Muscle layer of duodenum (tissue), 2 donors: ENCODE measurements at regions not wholly inside any gene's neighbourhood (a gene's known extent, or its start where the extent isn't known, plus 50 kb on each side); places are given as distances from the start of the nearest gene placed in this dataset.
"Not testable (repeated sequence)": the region's sequence is repeated elsewhere in the genome, so short reads cannot be mapped to it uniquely, and the experiment has no call there.

ENCODE experiments used
- H3K27ac ChIP-seq: one replicate; pipeline ENCODE4 v1.7.0; 2013; ENCODE audit warnings: mild to moderate bottlenecking, low read length
- H3K27me3 ChIP-seq: one replicate; pipeline ENCODE4 v1.7.0; 2013; ENCODE audit warnings: low read depth, mild to moderate bottlenecking, control low read depth, low read length
- H3K36me3 ChIP-seq, 2 donors: one replicate each; pipeline ENCODE4 v1.7.0; 2013; ENCODE audit warnings: low read length in 2 of 2, control low read depth in 1 of 2, mild to moderate bottlenecking in 1 of 2; ENCODE audit not compliant: insufficient read depth in 2 of 2, control insufficient read depth in 1 of 2
- H3K4me1 ChIP-seq, 2 donors: one replicate each; pipeline ENCODE4 v1.7.0; 2013; ENCODE audit warnings: low read length in 2 of 2, mild to moderate bottlenecking in 2 of 2, control low read depth in 1 of 2, moderate library complexity in 1 of 2; ENCODE audit not compliant: insufficient read depth in 2 of 2, control insufficient read depth in 1 of 2
- H3K4me3 ChIP-seq, 2 donors: one replicate each; pipeline ENCODE4 v1.7.0; 2013; ENCODE audit warnings: low read length in 2 of 2, low read depth in 1 of 2, mild to moderate bottlenecking in 1 of 2
- H3K9me3 ChIP-seq, 2 donors: one replicate each; pipeline ENCODE4 v1.7.0; 2013; ENCODE audit warnings: low read length in 2 of 2, control low read depth in 1 of 2, mild to moderate bottlenecking in 1 of 2; ENCODE audit not compliant: control insufficient read depth in 1 of 2
- donor health status: healthy.

- no peaks in the 10 kb centered on the region for H3K27me3 ChIP-seq
Measured at GRCh38 chr11:70895366-70895670, 357.1 kb downstream of the SHANK2 start.

DNA sequence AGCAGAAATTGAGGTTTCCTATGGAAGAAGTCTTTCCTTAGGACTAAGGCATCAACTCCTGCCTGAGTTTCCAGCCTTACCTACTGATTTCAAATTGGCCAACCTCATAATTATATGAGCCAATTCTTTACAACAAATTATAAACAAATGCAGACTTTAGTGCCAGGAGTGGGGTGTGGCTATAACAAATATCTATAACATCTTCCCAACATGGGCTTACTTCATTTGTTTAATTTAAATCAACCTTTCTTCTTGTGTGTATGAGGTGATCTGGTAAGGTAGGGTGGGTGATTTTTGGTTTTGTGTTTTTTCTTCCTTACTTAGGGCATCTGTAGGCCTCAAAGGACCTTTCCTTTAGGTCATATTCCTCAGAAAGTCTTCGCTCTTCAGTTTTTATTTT, 354.9 kb downstream of the SHANK2 start:
- no peak overlapping the region for H3K4me3 ChIP-seq
- H3K27me3 ChIP-seq = no peaks in the 10 kb centered on the region
- H3K36me3 ChIP-seq = no peaks in the 10 kb centered on the region
- H3K9me3 ChIP-seq = peaks cover 0 to 5% of the 10 kb centered on the region in 2 donors
- no peak overlapping the region for H3K27ac ChIP-seq
- peaks cover 0 to 8% of the 10 kb centered on the region in 2 donors for H3K4me1 ChIP-seq

More at GRCh38 chr11:70895366-70895670, 357.1 kb downstream of the SHANK2 start:
- Histone ChIP-seq H3K9me3 (peaks cover 0 to 5% of the 10 kb centered on the region in 2 donors), H3K4me1 (no peaks in the 10 kb centered on the region), H3K4me3 (no peak overlapping the region), H3K36me3 (no peaks in the 10 kb centered on the region), H3K27ac (no peak overlapping the region)

GRCh38 chr11:70899616-70900015, 352.8 kb downstream of the SHANK2 start:
- H3K9me3 ChIP-seq = peaks cover 0 to 5% of the 10 kb centered on the region in 2 donors
- H3K4me1 ChIP-seq = peaks cover 0 to 8% of the 10 kb centered on the region in 2 donors
- H3K27me3 ChIP-seq = no peaks in the 10 kb centered on the region
- no peaks in the 10 kb centered on the region for H3K36me3 ChIP-seq
- H3K27ac ChIP-seq = no peak overlapping the region
- no peak overlapping the region for H3K4me3 ChIP-seq

DNA sequence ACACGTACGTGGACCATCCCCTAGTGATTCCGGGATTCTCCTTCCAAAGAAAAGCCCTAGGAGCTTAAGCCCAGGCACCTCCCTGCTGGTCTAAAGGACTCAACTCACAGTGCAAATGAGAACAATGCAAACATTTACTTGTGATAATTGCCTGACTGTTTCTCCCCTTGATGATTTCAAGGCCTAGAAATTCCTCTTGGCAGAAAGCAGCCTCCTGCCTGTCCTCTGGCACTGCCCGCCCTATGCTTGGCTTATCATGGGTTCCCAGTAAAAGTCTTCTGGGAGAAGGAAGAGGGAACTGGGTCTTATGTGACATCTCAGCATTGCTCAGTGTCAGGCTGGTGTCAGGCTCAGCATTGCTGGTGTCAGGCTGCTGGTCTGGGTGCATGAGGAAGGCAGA, 351.8 kb downstream of the SHANK2 start:
- Histone ChIP-seq H3K4me1 (peaks cover 0 to 8% of the 10 kb centered on the region in 2 donors), H3K27me3 (no peaks in the 10 kb centered on the region), H3K36me3 (no peaks in the 10 kb centered on the region), H3K4me3 (no peak overlapping the region), H3K27ac (no peak overlapping the region), H3K9me3 (peaks cover 0 to 5% of the 10 kb centered on the region in 2 donors)

GRCh38 chr11:70901951-70902521, 350.3 kb downstream of the SHANK2 start:
- H3K9me3 ChIP-seq = peaks cover 0 to 4% of the 10 kb centered on the region in 2 donors
- H3K27ac ChIP-seq = no peak overlapping the region
- no peak overlapping the region for H3K4me3 ChIP-seq
- H3K27me3 ChIP-seq = no peaks in the 10 kb centered on the region
- H3K36me3 ChIP-seq = no peaks in the 10 kb centered on the region
- peaks cover 0 to 8% of the 10 kb centered on the region in 2 donors for H3K4me1 ChIP-seq

DNA sequence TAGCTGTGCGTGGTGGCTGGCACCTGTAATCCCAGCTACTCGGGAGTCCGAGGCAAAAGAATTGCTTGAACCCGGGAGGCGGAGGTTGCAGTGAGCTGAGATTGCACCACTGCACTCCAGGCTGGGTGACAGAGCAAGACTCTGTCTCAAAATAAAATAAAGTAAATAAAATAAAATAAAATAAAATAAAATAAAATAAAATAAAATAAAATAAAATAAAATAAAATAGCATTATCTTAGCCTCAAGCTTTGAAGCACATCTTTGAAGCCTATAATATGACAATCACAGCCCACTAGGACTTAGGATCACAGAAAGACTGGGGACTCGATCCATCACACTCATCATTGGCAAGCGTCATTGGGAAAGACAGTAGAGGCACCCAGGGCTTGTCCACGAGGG, 349.1 kb downstream of the SHANK2 start:
- not testable (repeated sequence) for H3K9me3 ChIP-seq, H3K27me3 ChIP-seq, H3K4me3 ChIP-seq, H3K36me3 ChIP-seq, H3K27ac ChIP-seq
- H3K4me1 ChIP-seq = peaks cover 0 to 13% of the 10 kb centered on the region in 2 donors

DNA sequence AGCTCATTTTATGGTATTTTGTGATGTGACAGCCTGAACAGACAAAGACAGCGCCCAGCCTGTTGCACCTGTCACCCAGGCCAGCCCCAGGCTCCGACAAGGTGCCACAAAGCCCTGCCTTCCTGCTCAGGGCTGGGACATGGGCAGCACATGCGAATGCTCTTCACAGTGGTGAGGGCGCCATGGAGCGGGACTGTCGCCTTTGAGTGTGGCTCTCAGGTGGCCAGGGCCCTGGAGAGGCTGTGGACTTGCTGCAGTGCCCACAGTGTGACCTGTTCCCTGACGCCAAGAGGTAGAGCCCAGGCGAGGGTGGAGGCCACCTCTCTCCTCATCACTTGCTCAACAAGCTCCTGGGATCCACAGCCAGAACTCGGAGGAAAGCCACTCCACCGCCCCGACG, 346.3 kb downstream of the SHANK2 start:
- Histone ChIP-seq H3K9me3 (no peaks in the 10 kb centered on the region), H3K4me1 (peaks cover 0 to 15% of the 10 kb centered on the region in 2 donors), H3K4me3 (no peak overlapping the region), H3K27me3 (no peaks in the 10 kb centered on the region), H3K36me3 (no peaks in the 10 kb centered on the region), H3K27ac (no peak overlapping the region)

GRCh38 chr11:70908223-70908622, 344.2 kb downstream of the SHANK2 start:
- no peaks in the 10 kb centered on the region for H3K27me3 ChIP-seq
- H3K36me3 ChIP-seq = no peaks in the 10 kb centered on the region
- H3K4me3 ChIP-seq = no peak overlapping the region
- H3K4me1 ChIP-seq = peaks cover 0 to 9% of the 10 kb centered on the region in 2 donors
- H3K27ac ChIP-seq = no peak overlapping the region
- H3K9me3 ChIP-seq = no peaks in the 10 kb centered on the region

DNA sequence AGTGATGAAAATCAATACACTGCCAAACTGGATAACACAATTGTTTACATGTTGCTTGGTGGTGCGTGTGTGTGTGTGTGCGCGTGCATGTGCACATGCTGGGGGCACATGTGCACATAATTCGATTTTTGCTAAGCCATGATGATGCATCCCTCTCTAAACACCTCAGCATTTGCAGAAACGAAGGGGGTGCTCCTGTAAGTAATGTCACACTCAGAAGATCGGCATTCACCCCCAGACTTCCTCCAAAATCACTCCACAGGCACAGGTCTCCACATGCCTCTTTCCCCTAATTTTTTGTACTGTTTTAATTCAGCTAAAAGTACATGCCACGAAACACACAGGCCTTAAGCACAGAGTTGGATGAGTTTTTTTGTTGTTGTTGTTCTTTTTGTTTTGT, 341.5 kb downstream of the SHANK2 start:
- peaks cover 0 to 9% of the 10 kb centered on the region in 2 donors for H3K4me1 ChIP-seq
- no peak overlapping the region for H3K27ac ChIP-seq
- no peaks in the 10 kb centered on the region for H3K9me3 ChIP-seq
- H3K36me3 ChIP-seq = no peaks in the 10 kb centered on the region
- no peak overlapping the region for H3K4me3 ChIP-seq
- no peaks in the 10 kb centered on the region for H3K27me3 ChIP-seq

DNA sequence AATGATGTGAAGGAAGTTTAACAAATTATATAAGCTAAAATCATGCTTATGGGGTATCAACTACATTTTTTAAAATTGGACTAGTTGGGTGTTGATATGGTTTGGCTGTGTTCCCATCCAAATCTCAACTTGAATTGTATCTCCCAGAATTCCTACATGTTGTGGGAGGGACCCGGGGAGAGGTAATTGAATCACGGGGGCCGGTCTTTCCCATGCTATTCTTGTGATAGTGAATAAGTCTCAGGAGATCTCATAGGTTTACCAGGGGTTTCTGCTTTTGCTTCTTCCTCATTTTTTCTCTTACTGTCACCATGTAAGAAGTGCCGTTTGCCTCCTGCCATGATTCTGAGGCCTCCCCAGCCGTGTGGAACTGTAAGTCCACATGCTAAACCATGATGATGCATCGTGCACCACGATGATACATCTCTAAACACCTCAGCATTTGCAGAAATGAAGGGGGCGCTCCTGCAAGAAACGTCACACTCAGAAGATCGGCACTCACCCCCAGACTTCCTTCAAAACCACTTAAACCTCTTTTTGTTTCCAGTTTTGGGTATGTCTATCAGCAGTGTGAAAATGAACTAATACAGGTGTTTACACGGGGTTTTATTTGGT, 340.0 kb downstream of the SHANK2 start:
- H3K9me3 ChIP-seq = no peaks in the 10 kb centered on the region
- no peaks in the 10 kb centered on the region for H3K27me3 ChIP-seq
- H3K4me1 ChIP-seq = peaks cover 0 to 9% of the 10 kb centered on the region in 2 donors
- H3K27ac ChIP-seq = no peak overlapping the region
- H3K4me3 ChIP-seq = no peak overlapping the region
- no peaks in the 10 kb centered on the region for H3K36me3 ChIP-seq

GRCh38 chr11:70913715-70914231, 338.6 kb downstream of the SHANK2 start:
- Histone ChIP-seq H3K4me1 (no peaks in the 10 kb centered on the region), H3K27ac (peak overlapping the region; percentile 70), H3K27me3 (no peaks in the 10 kb centered on the region), H3K4me3 (no peak overlapping the region), H3K9me3 (no peaks in the 10 kb centered on the region), H3K36me3 (no peaks in the 10 kb centered on the region)

DNA sequence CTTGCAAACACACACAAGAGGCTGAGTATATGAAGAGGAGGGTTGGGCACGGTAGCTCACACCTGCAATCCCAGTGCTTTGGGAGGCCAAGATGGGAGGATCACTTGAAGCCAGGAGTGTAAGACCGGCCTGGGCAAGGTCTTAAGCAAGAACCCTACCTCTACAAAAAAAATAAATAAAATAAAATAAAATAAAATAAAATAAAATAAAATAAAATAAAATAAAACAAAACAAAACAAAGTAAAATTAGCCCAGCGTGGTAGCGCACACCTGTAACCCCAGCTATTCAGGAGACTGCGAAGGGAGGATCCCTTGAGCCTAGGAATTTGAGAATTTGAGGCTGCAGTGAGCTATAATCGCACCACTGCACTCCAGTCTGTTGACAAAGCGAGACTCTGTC, 337.9 kb downstream of the SHANK2 start:
- Histone ChIP-seq H3K36me3 (no peaks in the 10 kb centered on the region), H3K4me1 (no peaks in the 10 kb centered on the region), H3K27ac (peak overlapping the region; percentile 70), H3K4me3 (no peak overlapping the region), H3K27me3 (no peaks in the 10 kb centered on the region), H3K9me3 (no peaks in the 10 kb centered on the region)
